ENCODE measurements at regions not wholly inside any gene's neighbourhood (a gene's known extent, or its start where the extent isn't known, plus 50 kb on each side); places are given as distances from the start of the nearest gene placed in this dataset.

DNA sequence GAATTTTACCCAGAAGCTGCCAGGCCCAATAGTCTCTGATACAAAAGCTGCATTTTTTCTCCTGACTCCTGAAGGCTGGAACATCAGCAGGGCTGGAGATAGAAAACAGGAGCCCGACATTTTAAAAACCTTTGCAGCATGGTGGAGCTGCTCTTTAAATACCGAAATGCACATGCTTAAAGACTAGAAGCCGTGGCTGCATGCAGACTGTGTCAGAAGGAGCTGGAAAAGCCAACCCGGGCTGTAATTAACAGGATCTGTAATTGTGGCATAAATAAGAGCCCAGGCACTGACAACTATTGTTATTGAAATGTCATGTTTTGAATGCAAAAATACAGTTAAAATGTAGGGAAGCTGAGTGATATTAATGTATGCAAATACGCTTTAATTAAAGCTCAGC, 304.9 kb upstream of the PLET1 start:
- ATAC-seq (ENCODE audit: low read depth) (no peak), DNase-seq (no peak)
- ChIA-PET POLR2A (no interaction called here), CTCF (interaction anchor here (1.7 kb wide), 1 partner anchor 10 kb away, joined by 6 read pairs; no protein-coding TSS in a partner anchor)
- H3K27ac Mint-ChIP-seq = no peak overlapping the region
- no peaks in the 10 kb centered on the region for H3K9me3 Mint-ChIP-seq
- peaks cover 13% of the 10 kb centered on the region for H3K27me3 Mint-ChIP-seq
- H3K4me1 Mint-ChIP-seq = no peaks in the 10 kb centered on the region
- no peaks in the 10 kb centered on the region for H3K36me3 Mint-ChIP-seq (ENCODE audit: low read depth)
- TF ChIP-seq, protein P1, sequence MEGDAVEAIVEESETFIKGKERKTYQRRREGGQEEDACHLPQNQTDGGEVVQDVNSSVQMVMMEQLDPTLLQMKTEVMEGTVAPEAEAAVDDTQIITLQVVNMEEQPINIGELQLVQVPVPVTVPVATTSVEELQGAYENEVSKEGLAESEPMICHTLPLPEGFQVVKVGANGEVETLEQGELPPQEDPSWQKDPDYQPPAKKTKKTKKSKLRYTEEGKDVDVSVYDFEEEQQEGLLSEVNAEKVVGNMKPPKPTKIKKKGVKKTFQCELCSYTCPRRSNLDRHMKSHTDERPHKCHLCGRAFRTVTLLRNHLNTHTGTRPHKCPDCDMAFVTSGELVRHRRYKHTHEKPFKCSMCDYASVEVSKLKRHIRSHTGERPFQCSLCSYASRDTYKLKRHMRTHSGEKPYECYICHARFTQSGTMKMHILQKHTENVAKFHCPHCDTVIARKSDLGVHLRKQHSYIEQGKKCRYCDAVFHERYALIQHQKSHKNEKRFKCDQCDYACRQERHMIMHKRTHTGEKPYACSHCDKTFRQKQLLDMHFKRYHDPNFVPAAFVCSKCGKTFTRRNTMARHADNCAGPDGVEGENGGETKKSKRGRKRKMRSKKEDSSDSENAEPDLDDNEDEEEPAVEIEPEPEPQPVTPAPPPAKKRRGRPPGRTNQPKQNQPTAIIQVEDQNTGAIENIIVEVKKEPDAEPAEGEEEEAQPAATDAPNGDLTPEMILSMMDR (IDR thresholded peaks at IDR 0.05) = no peak
- intact Hi-C loops (cut with micrococcal nuclease) = no loop called here
- H3K4me3 Mint-ChIP-seq = no peak overlapping the region

DNA sequence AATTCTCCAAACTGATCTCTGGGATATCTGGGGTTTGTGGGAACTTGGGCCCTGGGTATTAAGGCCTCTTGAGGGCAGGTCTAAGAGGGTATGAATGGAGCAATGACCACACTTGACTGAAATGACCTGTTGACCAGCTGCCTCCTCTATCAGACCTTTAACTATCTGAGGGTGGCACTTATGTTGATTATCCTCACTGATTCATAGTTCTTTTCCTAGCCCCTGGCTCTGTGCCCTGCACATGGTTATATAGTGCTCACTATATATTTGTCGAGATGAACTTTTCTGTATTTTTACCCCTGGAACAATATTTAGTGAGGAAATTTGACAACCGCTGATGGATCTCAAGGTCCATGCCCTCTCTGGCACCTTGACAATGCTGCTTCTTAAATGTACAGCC, 305.5 kb upstream of the PLET1 start:
- no peaks in the 10 kb centered on the region for H3K4me1 Mint-ChIP-seq
- no peaks in the 10 kb centered on the region for H3K9me3 Mint-ChIP-seq
- no peak overlapping the region for H3K27ac Mint-ChIP-seq
- no peak overlapping the region for H3K4me3 Mint-ChIP-seq
- intact Hi-C loops (cut with micrococcal nuclease) = no loop called here
- ATAC-seq (ENCODE audit: low read depth) (no peak), DNase-seq (no peak)
- TF ChIP-seq, protein P1 (IDR thresholded peaks at IDR 0.05) = no peak
- POLR2A ChIA-PET = no interaction called here
- H3K27me3 Mint-ChIP-seq = peaks cover 13% of the 10 kb centered on the region
- H3K36me3 Mint-ChIP-seq (ENCODE audit: low read depth) = no peaks in the 10 kb centered on the region
- CTCF ChIA-PET = no interaction called here

DNA sequence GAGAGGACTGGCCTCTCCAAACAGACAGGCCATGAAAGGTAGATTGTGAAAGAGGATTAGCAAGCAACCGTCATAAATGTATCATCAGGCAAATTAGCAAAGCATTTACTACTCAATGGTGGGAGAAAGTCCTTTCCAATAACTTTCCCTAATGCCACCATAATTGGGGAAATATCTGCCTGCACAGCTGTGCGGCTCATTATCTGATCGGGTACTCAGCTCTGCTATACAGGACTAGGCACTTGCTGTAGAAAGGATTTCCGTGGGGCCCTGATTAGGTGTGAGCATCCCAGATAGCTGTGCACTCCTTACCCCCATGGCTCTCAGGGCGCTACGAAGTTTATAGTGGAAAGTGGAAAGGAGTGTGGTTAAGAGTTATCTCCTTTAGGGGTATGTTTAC, 309.7 kb upstream of the PLET1 start:
- ChIA-PET POLR2A (no interaction called here), CTCF (no interaction called here)
- H3K9me3 Mint-ChIP-seq = no peaks in the 10 kb centered on the region
- H3K27me3 Mint-ChIP-seq = peaks cover 13% of the 10 kb centered on the region
- H3K4me1 Mint-ChIP-seq = no peaks in the 10 kb centered on the region
- ATAC-seq (ENCODE audit: low read depth) = no peak
- TF ChIP-seq, protein P1 (IDR thresholded peaks at IDR 0.05) = no peak
- DNase-seq = no peak
- H3K27ac Mint-ChIP-seq = no peak overlapping the region
- intact Hi-C loops (cut with micrococcal nuclease) = no loop called here
- H3K4me3 Mint-ChIP-seq = no peak overlapping the region
- H3K36me3 Mint-ChIP-seq (ENCODE audit: low read depth) = no peaks in the 10 kb centered on the region

DNA sequence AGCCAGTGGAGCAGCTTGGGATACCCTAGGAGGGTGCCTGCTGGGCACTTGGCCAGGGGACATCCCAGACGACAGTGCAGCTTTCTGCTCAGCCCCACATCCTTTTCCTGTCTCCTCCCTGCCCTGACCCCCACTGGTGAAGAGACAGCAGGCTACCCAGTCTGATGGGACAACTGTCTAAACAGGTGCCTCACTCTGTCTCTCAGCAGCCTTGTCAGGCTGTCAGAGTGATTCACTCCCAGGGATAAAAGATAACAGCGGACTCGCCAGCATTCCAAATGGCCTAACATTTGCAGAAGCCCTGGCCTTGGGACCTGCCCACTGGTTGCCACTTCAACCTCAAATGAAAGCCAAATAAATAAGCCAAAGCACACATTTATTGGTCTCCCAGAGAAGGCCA, 318.6 kb upstream of the PLET1 start:
- H3K4me1 Mint-ChIP-seq = no peaks in the 10 kb centered on the region
- H3K27ac Mint-ChIP-seq = no peak overlapping the region
- DNase-seq (no peak), ATAC-seq (ENCODE audit: low read depth) (no peak)
- H3K36me3 Mint-ChIP-seq (ENCODE audit: low read depth) = no peaks in the 10 kb centered on the region
- intact Hi-C loops (cut with micrococcal nuclease) = no loop called here
- CTCF ChIA-PET = interaction anchor here (1.6 kb wide), 1 partner anchor 9 kb away, joined by 8 read pairs; no protein-coding TSS in a partner anchor
- POLR2A ChIA-PET = no interaction called here
- TF ChIP-seq, protein P1 (IDR thresholded peaks at IDR 0.05) = no peak
- H3K4me3 Mint-ChIP-seq = no peak overlapping the region
- no peaks in the 10 kb centered on the region for H3K9me3 Mint-ChIP-seq
- peaks cover 8% of the 10 kb centered on the region for H3K27me3 Mint-ChIP-seq

DNA sequence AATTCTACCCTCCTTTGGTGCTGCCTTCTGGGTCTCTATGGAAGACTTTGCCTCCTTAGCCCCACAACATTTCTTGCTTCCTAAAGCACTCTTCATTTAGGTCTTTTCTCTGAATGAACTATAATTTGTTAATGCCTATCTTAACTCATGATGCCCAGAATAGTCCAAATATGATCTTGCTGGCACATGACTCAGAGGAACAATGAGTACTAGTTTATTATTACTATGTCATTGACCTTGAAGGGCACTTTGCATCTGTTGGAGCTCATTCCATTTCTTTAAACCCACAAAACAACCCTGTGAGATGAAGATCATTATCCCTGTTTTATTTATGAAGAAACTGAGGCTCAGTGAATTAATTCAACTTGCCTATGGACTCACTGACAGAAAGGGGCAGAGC, 320.2 kb upstream of the PLET1 start:
- peaks cover 9% of the 10 kb centered on the region for H3K27me3 Mint-ChIP-seq
- ATAC-seq (ENCODE audit: low read depth) (no peak), DNase-seq (no peak)
- CTCF ChIA-PET = no interaction called here
- no peak overlapping the region for H3K27ac Mint-ChIP-seq
- H3K36me3 Mint-ChIP-seq (ENCODE audit: low read depth) = no peaks in the 10 kb centered on the region
- no peaks in the 10 kb centered on the region for H3K9me3 Mint-ChIP-seq
- H3K4me3 Mint-ChIP-seq = no peak overlapping the region
- TF ChIP-seq, protein P1 (IDR thresholded peaks at IDR 0.05) = no peak
- no peaks in the 10 kb centered on the region for H3K4me1 Mint-ChIP-seq
- intact Hi-C loops (cut with micrococcal nuclease) = loop anchor here (10.0 kb wide), 2 partner anchors 286 to 366 kb away; no protein-coding TSS in a partner anchor
- POLR2A ChIA-PET = no interaction called here

All from activated B cell treated with CpG ODN at 0.5 μM for 24 hours (primary cell).